Endothelial cell of hepatic sinusoid (primary cell): ENCODE measurements at regions not wholly inside any gene's neighbourhood (a gene's known extent, or its start where the extent isn't known, plus 50 kb on each side); places are given as distances from the start of the nearest gene placed in this dataset.

Experiments
- in situ Hi-C: cut with HindIII; loops from 2 replicates; pipeline ENCODE4 v1.10.0; 2017; ENCODE audit warnings: low sequenced_read_pairs

DNA sequence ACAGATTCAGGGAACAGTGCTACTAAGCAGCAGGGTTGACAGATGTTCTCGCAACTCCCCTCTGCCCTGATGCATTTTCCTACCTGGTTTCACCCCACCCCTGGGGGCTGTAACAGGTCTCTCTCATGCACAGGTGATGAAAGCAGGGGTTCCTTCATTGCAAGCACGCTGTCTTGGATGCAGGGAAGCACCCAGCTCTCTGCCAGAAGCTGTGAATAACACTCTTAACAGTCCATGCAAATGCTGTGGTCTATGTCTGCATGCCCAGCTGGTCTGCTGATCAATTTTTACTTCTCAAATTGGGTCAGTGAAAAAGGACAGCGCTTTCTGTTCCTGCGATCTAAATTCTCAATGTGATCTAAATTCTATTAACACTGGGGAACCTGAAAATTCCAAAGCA, 246.3 kb upstream of the TSHZ3 start:
- in situ Hi-C loops, result no loop called here

GRCh38 chr19:31596751-31597150, 247.5 kb upstream of the TSHZ3 start:
- in situ Hi-C loops, result no loop called here

DNA sequence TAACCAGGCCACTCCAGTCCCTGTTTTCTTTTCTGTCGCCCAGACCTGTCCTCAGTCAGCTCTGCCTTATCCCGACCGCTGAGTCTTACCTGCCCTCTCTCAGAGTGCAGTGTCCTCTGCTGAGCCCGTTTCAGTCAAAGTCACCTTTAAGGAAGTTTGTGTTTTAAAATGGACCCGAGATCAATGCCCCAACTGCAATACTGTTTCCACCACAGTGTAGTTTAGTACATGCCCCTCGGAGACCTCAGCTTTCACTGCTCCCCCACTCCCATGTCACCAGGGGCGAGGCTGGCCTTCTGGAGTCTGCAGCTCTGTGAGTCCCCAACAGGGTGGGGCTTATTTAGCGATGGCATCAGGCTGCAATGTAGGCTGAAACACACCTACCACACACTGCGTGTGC, 248.4 kb upstream of the TSHZ3 start:
- in situ Hi-C loops, result no loop called here

GRCh38 chr19:31598730-31599238, 249.5 kb upstream of the TSHZ3 start:
- in situ Hi-C loops, result no loop called here

DNA sequence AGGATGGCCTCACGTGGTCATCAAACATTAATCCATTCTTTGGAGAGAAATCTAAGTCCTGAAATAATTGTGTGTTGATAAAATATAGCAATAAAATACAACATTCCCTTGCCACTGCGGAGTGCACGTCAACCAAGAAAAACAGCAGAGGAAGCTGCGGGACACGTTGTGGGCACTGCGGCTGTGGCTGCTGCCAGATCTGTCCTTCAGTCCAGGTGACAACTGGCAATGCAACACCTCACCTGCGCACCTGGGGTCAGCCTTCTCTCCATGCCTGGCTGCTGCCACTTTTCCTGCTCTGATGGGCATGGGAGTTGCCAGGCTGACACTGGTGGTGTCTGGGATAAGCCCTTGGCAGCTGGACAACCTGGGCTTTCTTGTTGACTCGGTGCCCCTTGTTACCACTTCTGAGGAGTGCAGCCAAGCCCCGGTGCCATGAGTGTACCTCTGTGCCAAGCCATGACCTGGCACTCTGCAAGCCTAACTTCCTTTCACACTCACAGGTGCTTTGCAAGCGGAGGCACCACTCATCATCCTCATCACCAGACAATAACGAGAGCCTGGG, 251.6 kb upstream of the TSHZ3 start:
- in situ Hi-C loops, result no loop called here

GRCh38 chr19:31601855-31602254, 252.6 kb upstream of the TSHZ3 start:
- in situ Hi-C loops, result no loop called here

GRCh38 chr19:31602548-31602947, 253.3 kb upstream of the TSHZ3 start:
- in situ Hi-C loops, result no loop called here

- in situ Hi-C loops, result no loop called here
These were observed 255.3 kb upstream of the TSHZ3 start for GRCh38 chr19:31604493-31605040.

DNA sequence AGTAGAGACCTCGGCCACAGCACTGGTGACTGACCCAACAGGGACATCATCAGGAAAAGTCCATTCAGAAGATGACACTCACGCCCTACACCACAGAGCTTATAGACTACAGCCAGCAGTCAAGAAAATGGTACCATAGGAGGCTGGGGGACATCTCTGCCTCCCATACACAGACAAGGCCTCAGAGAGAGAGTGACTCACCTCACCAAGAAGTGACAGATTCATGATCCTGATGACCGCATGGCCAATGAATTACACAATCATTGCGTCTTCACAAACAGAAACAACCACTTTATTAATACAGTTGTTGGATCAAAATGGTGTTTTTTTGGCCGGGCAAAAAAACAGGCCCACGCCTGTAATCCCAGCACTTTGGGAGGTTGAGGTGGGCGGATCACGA, 260.8 kb upstream of the TSHZ3 start:
- in situ Hi-C loops, result no loop called here

DNA sequence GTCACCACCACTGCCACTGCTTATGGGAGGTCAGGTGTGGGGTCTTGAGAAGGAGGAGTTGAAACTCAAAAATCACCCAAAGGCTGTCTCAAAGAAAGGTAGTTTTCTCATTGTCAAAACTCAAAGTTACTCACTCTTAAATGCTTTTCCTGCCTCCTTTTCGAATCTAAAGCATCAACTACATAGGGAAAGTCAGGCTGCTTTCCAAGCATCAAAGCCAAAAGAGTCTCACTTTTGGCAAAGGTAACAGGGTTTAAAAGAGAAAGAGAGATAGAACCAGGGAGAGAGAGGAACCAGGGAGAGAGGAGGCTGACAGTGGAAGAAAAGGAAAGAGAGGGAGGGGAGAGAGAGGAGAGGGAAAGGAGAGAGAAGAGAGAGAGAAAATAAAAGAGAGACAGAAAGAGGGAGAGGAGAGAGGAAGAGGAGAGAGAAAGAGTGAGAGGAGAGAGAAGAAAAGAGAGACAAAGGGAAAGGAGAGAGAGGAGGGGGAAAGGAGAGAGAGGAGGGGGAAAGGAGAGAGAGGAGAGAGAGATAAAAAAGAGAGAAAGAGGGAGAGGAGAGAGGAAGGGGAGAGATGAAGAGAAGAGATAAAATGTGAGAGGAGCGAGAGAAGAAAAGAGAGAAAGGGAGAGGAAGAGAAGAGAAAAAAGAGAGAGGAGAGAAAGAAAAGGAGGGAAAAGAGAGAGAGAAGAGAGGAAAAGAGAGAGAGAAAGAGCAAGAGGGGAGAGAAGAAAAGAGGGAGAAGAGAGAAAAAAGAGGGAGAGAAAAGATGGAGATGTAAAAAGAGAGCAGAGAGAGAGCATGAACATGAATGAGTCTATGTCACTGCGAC, 262.0 kb upstream of the TSHZ3 start:
- in situ Hi-C loops, result no loop called here

DNA sequence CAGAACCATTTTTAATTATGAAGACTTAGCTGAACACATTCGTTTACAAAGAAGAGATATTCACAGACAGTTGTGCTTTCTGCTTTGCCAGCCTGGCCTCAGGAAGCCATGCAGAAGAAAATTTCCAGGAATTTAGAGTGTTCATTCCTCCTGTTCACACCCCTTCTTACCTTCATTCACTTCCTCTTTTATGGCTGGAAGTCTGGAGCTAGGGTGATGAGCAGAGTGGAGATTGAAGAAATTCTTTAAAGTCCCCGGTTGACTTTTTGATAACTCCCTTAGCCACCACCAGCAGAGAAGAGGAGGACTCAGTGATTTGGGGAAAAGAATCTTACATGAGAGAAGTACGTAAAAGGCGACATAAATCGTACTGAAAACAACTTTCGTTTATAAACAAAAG, 263.6 kb upstream of the TSHZ3 start:
- in situ Hi-C loops, result no loop called here

GRCh38 chr19:31613683-31614219, 264.5 kb upstream of the TSHZ3 start:
- in situ Hi-C loops, result no loop called here

- in situ Hi-C loops, result no loop called here
These were observed 266.8 kb upstream of the TSHZ3 start for GRCh38 chr19:31616031-31616430.

GRCh38 chr19:31617010-31617585, 267.9 kb upstream of the TSHZ3 start:
- in situ Hi-C loops, result no loop called here

DNA sequence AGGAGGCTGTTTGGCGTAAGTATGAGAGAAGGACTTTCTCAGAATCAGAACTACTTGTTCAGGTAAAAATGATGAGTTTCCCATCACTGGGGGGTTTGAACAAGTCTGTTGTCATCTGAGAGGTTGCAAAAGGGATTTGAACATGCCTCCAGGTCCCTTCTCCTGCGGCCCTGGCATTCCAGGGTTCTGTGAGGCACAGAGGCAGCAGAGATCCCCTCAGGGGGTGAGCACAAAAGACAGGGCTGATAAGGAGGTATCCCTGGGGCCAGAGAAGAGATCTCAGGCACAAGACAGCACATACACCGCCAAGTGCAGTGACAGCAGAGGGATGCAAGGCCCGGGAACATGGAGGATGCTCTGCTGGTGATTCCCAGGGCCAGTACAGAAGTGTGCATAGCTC, 275.8 kb upstream of the TSHZ3 start:
- in situ Hi-C loops, result no loop called here

DNA sequence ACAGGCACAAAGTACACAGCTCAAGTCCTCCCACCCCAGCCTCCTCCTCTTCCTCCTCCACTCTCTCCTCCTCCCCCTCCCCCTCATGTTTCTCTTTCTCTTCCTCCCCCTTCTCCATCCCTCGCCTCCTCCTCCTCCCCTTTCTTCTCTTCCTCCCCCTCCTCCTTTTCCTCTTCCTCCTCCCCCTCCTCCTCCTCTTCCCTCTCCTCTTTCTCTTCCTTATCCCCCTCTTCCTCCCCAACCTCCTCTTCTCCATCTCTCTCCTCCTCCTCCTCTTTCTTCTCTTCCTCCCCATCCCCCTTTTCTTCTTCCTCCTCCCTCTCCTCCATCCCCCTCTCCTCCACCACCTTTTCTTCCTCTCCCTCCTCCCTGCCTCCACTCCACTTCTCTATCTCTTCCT, 276.3 kb upstream of the TSHZ3 start:
- in situ Hi-C loops, result no loop called here

DNA sequence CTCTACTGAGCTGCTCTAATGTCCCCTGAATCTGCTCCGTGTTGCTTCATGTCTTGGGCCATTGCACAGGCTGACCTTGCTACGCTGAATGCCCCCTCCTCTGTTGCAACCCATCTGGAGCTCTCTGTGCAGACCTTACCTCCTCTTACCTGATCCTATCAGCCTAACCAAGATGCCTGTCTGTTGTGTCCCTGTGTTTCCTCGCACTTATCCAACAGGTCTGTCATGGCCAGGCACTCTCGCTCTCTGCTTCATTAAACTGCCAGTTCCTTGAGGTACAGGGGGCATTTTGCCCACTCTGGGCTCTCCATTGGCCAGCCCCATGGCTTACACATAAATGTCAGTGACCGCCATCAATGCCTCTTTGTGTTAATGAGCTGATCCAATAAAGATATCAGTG, 277.7 kb upstream of the TSHZ3 start:
- in situ Hi-C loops, result no loop called here

DNA sequence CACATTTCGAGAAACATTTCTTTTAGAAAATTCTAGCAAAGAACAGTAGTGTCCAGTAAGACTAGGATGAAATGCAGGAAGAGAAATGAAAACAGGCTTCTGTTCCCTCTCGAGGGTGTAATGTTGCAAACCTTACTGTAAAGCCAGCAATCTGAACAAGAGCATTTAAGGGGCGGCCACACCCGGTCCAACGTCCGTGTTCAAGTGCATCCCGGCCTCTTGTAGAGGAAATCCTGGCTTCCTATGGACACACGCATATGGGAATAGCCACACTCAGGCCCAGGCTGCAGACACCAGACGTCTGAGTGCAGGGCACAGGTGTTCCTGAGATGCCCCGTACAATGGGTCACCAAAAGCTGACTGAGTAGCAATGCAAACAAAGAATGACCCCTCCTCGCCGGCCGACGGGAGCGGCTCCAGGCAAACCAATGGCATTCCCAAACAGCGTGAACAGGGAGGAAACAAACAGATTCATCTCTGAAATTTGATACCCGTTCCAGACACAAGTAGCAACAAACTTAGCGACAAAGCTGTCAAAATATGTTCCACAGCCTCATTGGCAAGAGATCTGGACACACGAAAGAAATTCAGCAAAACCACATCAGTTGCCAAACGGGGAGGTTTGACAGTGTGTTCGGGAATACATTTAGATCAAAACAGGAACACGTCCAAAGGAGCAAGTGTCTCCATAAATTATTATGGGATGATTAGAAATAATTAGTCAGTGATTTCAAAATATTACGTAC, 278.6 kb upstream of the TSHZ3 start:
- in situ Hi-C loops, result no loop called here

- in situ Hi-C loops, result no loop called here
These were observed 280.5 kb upstream of the TSHZ3 start for GRCh38 chr19:31629579-31630363.

DNA sequence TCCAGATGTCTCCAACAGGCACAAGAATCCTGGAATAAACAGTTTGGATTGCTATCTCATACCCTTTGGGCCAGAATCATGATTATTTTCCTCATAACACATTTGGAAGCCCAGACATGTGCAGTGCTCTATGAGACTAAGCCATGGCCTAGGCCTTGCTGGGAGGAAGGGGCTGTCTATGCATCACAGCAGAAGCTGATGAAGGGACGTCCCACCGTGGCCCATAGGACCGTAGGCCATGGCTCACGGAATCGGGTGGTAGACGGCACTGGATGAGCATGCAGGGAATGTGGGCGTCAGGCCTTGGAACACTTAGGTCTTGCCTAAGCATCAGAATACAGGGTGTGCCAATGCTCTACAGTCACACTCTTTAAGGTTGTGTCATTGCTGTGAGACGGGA, 283.8 kb upstream of the TSHZ3 start:
- in situ Hi-C loops, result no loop called here
